NCI-H2227 (cell line): ENCODE measurements at regions not wholly inside any gene's neighbourhood (a gene's known extent, or its start where the extent isn't known, plus 50 kb on each side); places are given as distances from the start of the nearest gene placed in this dataset.

ENCODE experiments used
- DNase-seq: peaks from one replicate; lab custom pipeline; 2025; ENCODE audit not compliant: unreplicated experiment; lab: John Stamatoyannopoulos, UW

DNA sequence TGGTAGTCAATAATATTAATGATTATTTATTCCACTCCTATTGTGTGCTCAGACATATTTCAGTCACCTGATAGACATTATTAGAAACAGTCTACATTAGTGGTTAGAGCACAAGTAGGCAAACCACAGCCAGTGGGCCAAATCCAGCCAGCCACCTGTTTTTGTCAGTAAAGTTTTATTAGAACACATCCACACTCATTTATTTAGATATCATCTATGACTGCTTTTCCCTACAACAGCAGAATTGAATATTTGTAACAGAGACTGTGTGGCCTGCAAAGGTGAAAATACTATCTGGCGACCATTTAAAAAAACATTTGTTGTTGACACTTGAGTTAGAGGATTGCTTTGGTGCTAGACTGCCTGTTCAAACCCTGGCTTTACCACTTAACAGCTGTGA lies 220.0 kb upstream of the ZFP64 start:
- DNase-seq, result no peak

DNA sequence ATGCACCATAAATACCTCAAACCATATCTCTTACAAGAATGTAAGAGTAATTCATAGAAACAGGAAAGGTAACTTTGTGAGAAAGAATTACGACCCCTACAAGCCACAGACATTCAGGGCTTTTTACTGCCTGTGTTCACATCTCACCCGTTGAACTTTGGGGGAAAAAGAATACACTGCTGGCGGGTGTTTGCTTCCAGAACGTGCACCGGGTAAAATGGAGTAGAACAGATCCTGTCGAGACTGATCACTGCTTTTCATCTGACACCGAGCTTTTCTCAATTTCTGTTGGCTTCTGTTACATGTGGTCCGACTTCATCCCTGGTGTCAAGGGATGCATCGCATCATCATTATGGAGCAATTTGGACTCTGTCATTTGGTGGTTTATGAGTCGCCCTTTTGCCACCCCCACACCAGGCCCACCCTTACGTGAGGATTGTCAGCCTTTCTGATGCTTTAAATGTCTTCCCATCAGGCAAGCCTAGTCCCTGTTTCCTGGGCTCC lies 219.2 kb upstream of the ZFP64 start:
- DNase-seq, result peak; percentile 70

DNA sequence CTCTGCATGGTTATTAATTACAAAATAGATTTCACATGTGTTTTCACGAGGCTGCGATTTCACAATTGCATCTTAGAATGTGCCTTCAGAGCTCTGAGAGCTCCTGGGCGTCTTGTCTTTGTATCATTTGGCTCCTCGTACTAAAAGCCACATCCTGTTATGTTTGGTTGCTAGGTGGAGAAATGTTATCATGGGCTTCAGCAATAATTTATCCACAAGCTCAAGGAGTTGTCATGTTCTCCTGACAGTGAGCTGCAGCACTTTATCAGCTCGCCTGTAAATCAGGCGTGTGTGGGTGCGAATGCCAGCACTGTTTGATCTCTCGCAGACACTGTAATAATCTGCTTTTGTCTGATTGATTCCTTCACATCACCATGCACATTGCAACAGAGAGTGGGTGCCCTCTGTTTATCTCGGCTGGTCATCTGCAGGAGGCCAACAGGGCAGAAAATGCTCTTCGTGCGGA lies 218.6 kb upstream of the ZFP64 start:
- DNase-seq, result peak; percentile 39

DNA sequence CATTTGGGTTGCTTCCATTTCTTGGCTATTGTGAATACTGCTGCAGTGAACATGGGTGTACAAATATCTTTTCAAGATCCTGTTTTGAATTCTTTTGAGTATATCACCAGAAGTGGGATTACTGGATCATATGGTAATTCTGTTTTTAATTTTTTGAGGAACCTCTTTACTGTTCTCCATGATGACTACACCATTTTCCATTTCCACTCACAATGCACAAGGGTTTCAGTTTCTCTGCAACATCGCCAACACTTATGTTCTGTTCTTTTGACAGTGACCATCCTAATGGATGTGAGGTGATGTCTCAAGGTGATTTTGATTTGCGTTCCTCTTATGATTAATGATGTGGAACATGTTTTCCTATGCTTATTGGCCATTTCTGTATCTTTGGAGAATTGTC lies 214.4 kb upstream of the ZFP64 start:
- DNase-seq, result no peak

DNA sequence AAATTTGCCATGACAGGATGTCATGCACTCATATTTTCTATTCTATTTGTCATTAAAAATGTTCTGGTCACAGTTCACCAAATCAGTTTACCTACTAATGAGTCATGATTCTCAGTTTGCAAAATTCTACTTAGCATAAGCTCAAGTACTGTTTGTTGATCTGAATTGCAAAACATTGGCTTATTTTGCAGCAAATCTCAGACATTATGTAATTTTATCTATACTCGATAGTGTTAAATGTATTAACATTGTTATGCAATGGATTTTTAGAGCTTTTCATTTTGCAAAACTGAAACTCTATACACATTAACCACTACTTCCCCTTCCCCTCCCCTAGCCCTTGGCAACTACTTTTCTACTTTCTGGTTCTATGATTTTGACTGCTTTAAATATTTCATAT lies 213.8 kb upstream of the ZFP64 start:
- no peak for DNase-seq

DNA sequence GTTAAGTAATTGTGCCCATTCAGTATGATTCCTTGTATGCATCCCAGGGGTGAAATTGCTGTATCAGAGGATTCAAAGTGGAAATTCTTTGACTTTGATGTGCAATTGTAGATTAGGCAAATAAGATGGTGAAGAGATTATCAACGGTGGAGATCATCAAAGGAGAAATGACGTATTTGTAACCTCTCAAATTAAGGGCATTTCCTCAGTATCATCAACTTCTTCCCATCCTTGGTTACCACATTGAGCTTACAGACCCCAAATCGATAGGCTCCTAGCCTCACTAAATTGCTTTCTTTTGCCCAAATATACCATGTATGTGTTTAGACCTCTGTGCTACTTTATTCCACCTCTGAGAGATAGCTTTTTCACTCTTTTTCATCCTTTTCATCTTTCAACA lies 213.1 kb upstream of the ZFP64 start:
- DNase-seq, result no peak

DNA sequence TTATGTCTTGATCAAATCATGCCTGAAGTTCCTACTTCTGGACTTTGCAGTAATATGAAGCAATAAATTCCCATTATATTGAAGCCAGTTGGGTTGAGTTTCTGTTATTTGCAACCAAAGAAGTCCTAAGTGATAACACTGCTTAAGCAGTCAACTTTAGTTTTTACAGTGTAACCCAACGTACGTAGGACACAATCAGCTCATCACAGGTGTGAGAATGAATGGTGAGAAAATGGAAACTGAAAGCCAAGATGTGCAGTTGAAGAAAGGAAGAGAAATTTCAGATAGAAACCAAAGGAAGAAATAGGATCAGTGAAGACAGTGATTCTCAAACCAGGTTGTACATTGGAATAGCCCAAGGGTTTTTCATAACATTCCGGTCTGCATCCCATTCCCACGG lies 211.4 kb upstream of the ZFP64 start:
- DNase-seq, result no peak

DNA sequence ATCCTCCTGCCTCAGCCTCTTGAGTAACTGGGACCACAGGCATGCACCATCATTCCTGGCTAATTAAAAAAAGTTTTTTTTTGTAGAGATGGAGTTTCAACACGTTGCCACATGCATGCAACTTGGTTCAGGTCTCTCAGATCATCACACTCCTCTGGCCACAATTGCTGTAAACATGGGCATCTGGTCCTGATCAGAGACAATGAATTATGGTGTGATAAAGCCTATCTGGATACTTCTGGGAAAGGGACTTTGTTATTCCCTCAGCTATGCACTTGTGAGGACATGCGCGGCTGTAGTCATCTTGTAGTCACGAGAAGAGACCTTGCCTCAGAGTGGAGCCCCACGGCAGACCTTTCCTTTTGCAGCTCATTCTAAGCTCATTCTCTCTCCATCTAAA lies 210.9 kb upstream of the ZFP64 start:
- no peak for DNase-seq

DNA sequence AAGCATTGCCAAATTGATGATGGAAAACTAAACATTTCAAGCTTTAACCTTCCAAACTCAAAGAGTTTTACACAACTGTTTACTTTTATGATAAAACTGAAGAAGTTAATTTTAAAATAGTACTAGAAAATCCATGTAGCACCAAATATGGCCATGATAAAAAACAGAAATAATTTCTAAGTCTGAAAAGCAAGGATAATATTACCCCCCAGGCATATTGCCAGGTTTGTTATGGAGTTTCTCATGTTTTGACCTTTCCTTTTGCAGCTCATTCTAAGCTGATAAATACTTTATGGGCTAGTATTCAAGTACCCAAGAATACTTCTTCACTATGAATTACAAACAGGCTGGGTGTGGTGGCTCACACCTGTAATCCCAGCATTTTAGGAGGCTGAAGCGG lies 209.9 kb upstream of the ZFP64 start:
- DNase-seq, result no peak

DNA sequence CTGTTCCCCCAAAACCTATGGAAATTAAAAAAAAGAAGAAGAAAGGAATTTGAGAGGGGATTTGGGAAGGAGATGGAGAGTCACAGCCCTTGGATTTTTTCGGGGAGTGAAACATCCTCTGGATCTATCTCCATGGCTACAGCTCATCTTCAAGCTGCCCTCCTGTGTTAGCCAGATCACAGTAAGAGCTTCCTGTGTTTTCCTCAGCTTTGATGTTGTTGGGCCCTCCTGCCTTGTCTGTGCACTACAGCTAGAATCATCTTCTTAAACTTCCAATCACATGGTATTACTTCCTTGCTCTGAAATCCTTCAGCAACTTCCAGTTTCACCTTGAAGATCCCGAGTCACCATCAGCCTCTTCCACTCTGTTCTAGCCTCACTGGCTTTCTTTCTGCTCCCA lies 207.8 kb upstream of the ZFP64 start:
- DNase-seq, result no peak

DNA sequence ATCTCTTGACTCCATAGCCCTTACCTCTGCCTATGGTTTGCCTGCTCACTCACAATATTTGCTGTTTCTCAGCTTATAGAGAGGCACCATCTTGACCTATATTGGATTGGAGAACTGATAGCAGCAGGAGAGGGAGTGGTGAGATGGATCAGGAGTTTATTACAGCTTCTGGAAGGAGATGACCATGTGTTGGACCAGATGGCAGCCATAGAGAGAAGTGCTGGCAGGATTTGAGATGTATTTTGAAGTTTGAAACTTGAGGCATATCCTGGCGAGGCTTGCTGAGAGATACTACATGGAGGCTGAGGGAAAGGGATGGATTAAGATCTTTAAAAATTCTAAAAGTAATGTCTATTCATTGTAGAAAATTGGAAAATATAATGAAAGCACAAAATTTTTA lies 198.0 kb upstream of the ZFP64 start:
- no peak for DNase-seq

DNA sequence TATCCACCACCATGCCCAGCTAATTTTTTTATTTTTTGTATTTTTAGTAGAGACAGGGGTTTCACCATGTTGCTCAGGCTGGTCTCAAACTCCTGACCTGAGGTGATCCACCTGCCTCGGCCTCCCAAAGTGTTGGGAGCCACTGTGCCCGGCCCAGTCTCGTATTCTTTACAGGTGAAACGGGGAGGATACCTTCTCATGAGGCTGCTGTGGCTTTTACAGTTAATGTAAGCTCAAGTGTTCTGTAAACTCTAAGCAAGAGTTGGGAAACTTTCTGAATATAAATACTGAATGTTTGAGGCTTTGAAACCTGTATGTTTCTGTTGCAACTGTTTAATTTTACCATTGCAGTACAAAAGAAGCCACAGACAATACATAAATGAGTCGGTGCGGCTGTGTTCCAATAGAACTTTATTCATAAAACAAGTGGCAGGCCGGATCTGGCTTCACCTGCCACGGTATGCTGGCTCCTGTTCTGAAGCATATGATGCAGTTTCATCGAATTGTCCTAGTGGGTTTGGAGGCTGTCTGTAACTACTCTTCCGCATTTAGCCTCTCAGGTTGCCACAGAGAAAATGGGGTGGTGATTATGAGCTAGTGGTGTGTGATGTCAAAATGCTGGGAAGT lies 192.5 kb upstream of the ZFP64 start:
- DNase-seq, result no peak

DNA sequence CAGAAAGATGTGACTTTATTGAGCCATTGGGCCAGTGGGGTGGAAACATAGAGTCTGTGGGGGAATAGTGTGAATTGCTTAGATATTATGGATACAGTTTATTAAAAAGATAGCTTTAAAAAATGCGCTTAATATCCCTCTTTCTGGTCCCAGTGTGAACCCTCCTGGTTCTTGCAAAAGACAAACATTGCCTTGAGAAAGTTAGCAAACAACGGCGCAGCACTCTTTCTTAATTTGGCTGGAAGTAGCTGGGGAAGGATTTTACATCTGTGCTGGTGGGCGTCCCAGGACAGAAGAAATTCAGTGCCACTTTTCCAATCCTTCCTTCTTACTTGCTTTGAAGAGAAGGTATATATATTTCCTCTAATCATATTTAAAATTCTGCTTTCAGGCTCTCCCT lies 191.4 kb upstream of the ZFP64 start:
- no peak for DNase-seq

DNA sequence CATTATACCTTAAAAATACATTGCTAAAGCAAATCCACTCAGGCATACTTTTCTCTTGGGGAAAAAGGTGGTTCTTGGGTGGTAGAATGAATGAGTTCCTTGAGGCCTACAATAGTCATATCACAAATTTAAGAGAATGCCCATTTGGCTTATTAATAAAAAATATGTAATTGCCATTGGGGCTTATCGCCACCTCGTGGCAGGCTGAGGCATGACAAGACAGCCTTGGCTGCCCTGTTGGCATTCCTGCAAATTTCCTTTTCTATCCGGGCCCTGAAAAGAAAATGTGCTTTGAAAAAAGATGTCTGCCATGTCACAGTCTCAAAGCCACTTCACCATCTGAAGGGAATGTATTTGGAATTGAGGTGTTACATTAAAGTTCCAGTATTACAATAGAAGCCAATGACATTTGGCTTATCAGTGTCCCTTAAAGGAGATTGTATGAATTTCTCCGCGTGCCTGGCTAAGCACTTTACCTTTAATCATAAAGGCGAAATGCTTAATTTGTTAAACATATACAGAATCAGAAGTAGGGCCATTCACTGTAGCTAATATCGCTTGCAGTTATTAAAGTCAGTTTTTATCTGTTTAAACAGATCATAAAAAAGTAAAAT lies 188.3 kb upstream of the ZFP64 start:
- DNase-seq, result peak; percentile 25

DNA sequence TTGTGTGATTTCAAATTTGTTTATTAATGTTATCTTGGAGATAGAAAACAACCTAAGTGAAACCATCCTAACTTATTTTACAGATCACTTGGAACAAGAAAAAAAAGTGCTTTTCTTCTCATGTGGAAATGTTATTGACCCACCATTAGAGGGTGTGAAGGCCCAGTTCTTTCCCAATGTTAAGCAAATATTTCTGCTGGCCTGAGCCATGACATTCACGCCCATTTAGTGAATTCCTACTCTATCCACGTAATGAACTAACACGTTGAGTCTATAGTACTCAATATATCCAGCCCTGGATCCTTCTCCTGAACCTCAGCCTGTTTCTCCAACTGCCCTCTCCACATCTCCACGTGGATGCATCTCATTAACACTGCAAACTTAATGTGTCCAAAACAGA lies 180.6 kb upstream of the ZFP64 start:
- DNase-seq, result no peak

DNA sequence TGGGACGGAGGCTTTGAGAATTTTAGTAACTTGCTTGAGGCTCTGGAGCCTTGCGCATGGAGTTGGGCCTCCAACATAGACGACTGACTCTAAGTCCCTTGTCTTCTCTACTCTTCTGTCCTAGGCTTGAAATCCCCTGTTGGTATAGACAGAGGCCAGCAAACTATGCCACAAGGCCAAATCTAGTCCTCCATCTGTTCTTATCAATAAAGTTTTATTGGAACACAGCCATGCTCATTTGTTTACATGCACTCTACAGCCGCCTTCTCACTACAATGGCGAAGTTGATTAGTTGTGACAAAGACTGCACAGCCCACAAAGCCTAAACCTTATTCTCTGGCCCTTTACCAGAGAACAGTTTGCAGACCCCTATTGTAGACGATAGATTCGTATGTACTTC lies 174.1 kb upstream of the ZFP64 start:
- DNase-seq, result no peak

DNA sequence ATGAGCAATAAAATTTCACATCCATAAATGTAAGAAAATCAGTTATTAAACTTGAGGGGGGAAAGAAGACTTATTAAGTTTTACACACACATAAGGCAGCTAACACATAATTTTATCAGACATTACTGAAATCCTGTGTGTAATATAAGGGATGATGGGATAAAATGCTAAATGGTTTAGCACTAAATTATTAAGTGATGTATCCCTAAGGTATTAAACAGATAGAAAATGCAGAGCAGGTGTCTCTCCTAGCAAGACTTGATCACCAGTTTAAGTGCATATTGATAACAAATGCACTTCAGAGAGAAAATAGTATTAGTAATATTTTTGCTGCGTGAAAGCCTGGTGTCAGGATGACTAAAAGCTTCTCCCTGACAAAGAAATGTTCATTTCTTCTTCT lies 172.8 kb upstream of the ZFP64 start:
- DNase-seq, result no peak

DNA sequence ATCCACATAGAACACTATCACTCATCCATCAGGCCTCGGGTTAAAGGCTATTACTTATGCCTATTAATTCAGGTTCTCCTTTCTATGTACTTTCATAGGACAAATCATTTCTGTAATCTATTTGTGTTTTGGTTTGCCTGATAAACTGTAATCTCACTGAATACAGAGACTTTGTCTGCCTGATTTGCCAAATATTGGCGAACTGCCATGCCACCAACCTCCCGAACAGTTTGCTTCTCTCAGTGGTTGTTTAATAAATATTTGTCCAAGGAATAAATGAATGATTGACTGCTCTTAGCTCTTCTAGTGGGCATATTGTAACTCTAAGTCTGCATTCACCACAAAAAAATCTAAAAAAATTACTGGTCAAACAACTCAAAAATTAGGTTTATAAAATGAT lies 170.1 kb upstream of the ZFP64 start:
- no peak for DNase-seq

DNA sequence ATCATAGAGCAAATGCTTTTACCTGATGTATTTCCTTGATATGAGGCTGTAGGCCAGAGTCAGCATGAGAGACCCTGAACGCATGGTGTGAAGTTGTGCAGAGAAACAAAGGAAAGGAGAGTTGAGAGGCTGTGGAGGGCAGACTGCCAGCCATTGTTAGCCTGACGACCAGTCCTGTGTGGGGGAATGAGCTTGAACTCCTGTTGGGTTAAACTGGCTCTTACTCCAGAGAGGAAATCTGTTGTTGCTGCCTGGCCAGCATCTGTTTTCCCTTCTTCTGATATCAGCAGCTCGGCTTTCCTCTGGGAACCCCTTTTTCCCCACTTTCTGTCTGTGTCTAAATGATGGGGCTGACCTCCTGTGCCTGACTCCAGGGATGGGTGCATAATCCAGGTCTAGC lies 158.2 kb upstream of the ZFP64 start:
- no peak for DNase-seq

DNA sequence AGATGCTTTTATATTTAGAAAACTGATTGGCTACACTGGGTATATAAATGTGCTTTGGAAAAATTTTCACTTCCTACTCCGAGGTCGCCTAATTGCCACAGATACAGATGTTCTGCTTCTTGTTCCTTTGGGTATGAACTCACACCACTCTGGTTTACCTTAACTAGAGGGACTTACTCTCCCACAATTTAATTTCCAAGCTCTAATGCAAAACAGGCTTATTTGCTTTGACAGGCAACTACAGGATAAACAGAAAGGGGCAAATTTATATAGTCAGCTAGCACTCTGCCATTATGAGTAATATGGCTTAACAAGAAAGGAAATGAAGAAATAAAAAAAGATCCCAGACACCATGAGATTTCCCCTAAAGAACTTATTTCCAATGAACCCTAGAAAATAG lies 156.9 kb upstream of the ZFP64 start:
- no peak for DNase-seq

DNA sequence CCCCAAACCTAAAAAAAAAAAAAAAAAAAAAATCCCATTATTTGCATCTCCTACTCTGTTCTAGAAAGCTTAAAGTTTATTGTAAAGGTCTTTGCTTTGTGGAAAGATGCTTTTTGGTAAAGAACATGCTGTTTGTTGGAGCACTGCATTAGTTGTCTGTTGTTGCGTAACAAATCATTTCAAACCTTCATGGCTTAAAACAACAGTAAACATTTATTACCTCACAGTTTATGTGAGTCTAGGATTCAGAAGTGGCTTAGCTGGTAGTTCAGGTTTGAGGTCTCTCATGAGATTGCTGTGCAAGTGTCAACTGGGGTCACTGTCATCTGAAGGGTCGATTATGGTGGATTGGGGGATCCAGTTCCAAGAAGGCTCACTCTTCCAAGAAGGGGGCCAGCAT lies 155.2 kb upstream of the ZFP64 start:
- DNase-seq, result no peak

DNA sequence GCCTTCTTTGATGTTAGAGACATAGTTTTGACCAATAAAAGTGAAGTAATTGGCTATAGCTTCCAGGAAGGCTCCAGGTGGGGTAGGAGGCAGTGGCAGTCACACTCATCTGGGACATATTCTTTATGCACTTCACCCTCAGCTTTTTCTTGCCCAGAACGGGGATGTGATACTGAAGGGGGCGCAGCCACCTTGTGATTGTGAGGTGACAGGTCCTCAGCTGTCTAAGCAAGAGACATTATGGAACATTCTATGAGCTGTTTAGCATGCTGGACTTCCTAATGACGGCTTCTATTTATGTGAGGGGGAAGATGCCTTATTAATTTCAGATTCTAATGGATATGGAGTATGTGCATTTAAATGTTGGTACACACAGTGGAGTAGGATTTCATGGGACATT lies 151.3 kb upstream of the ZFP64 start:
- no peak for DNase-seq

DNA sequence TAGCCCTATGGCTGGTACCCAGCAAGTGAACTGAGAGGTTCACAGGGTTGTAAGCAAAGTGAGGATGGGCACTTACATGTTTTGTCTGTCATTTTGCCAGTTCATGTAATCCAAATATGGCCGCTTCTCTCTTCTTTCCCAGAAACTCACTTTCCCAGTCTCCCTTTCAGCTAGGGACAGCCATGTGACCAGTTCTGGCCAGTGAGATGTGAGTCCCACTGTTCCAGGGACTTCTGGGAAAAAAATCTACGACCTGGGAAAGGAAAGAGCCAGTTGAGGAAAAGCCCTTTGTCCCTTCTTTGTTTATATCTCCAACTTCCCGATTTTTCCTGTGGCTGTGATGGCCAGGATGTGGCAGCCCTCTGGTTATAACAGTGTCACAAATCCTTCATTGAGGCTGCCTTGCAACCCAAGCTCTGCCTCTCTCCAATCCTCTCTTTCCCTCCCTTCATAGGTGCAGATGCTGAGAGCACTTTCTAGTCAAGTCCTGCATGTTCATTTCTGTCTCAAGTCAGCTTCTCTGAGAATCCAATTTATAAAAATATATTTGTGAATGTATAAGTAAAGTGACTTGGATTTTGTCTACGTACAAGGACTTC lies 148.6 kb upstream of the ZFP64 start:
- DNase-seq, result peak; percentile 86
